Endothelial cell of umbilical vein (primary cell): ENCODE measurements at regions not wholly inside any gene's neighbourhood (a gene's known extent, or its start where the extent isn't known, plus 50 kb on each side); places are given as distances from the start of the nearest gene placed in this dataset.

ENCODE experiments used
- BruUV-seq: library from RNA; stranded (reverse); fragments of 400-500 nt; replicated peaks from 2 replicates; lab custom pipeline; 2021; lab: Mats Ljungman, UMichigan
- CTCF ChIA-PET: fragments of 300-600, 350-600 bp; sonication (Branson Sonifier 250); formaldehyde crosslinking; loops from one replicate; lab custom pipeline; 2021; ENCODE audit warnings: antibody characterized with exemption, inconsistent platforms; lab: Charles Lee
- POLR2A ChIA-PET: fragments of 300-600, 350-600 bp; sonication (Branson Sonifier 250); formaldehyde crosslinking; loops from one replicate; lab custom pipeline; 2021; ENCODE audit warnings: antibody characterized with exemption, inconsistent platforms; lab: Charles Lee
- DNase-seq: peaks from one replicate; pipeline ENCODE4 v3.0.0-alpha.2; 2011; ENCODE audit warnings: low read depth, low spot score
- FAIRE-seq: peaks from 2 replicates; lab custom pipeline; 2011; peaks lifted over from hg19 to GRCh38; lab: Jason Lieb, UNC
- H2AFZ ChIP-seq: 2 replicates; pipeline ENCODE4 v1.6.0; 2012; ENCODE audit warnings: low read depth, low read length, control low read depth, inconsistent platforms
- H3K27ac ChIP-seq: 2 replicates; pipeline ENCODE4 v1.5.1; 2011; ENCODE audit warnings: low read depth, mild to moderate bottlenecking, control low read depth, low read length, moderate library complexity; ENCODE audit not compliant: insufficient read depth
- H3K27me3 ChIP-seq, 2 experiments: 2 replicates each; pipeline versions ENCODE4 v1.6.0 to v1.6.1; 2011; ENCODE audit warnings: low read length in 2 of 2, mixed read lengths in 1 of 2; ENCODE audit not compliant: control insufficient read depth in 2 of 2, insufficient read depth in 2 of 2
- H3K36me3 ChIP-seq, 2 experiments: 2 replicates in 1 of 2; 3 replicates in 1 of 2; pipeline ENCODE4 v1.5.1; 2011; ENCODE audit warnings: low read length in 2 of 2, mild to moderate bottlenecking in 1 of 2, moderate library complexity in 1 of 2; ENCODE audit not compliant: control insufficient read depth in 2 of 2, insufficient read depth in 2 of 2; ENCODE audit errors: extremely low read depth in 1 of 2
- H3K4me1 ChIP-seq: 3 replicates; pipeline ENCODE4 v1.5.1; 2011; ENCODE audit warnings: mild to moderate bottlenecking, low read length; ENCODE audit not compliant: control insufficient read depth, insufficient read depth; ENCODE audit errors: extremely low read depth
- H3K4me2 ChIP-seq: 2 replicates; pipeline ENCODE4 v1.6.1; 2011; ENCODE audit warnings: low read length, control low read depth, mixed read lengths; ENCODE audit not compliant: insufficient read depth
- H3K4me3 ChIP-seq, 3 experiments: fragments of 200-600 bp in 1 of 3; sonication (generic), shearing (Covaris generic) in 1 of 3; replicated peaks in 1 of 3; 2 replicates each; pipeline ENCODE4 v1.5.1; 2011 to 2016; ENCODE audit warnings: control low read depth in 3 of 3, low read length in 3 of 3, mild to moderate bottlenecking in 2 of 3, inconsistent platforms in 1 of 3, low read depth in 1 of 3, moderate library complexity in 1 of 3; ENCODE audit not compliant: insufficient read depth in 1 of 3
- H3K79me2 ChIP-seq: 2 replicates; pipeline ENCODE4 v1.6.0; 2012; ENCODE audit warnings: low read length, inconsistent platforms; ENCODE audit not compliant: control insufficient read depth, insufficient read depth
- H3K9ac ChIP-seq: replicated peaks from 2 replicates; pipeline ENCODE3; 2011; ENCODE audit warnings: low read length, control low read depth; ENCODE audit not compliant: insufficient read depth; ENCODE audit errors: extremely low read depth
- H3K9me1 ChIP-seq: replicated peaks from 3 replicates; pipeline ENCODE4 v1.6.0; 2011; ENCODE audit warnings: mild to moderate bottlenecking, low read length; ENCODE audit not compliant: control insufficient read depth, insufficient read depth; ENCODE audit errors: extremely low read depth
- H3K9me3 ChIP-seq: replicated peaks from 2 replicates; pipeline ENCODE4 v1.5.1; 2012; ENCODE audit warnings: low read length, inconsistent platforms; ENCODE audit not compliant: control insufficient read depth, insufficient read depth
- H4K20me1 ChIP-seq: replicated peaks from 2 replicates; pipeline ENCODE3; 2011; ENCODE audit warnings: mild to moderate bottlenecking, low read length; ENCODE audit not compliant: control insufficient read depth, insufficient read depth; ENCODE audit errors: extremely low read depth
- EZH2 ChIP-seq: IDR thresholded peaks from 2 replicates; pipeline ENCODE4 v1.6.1; 2012; ENCODE audit warnings: borderline replicate concordance, low read depth, mild to moderate bottlenecking, moderate library complexity, low read length, inconsistent platforms; ENCODE audit not compliant: severe bottlenecking
- FOS ChIP-seq: IDR thresholded peaks from 2 replicates; pipeline ENCODE4 v1.6.1; 2011; ENCODE audit warnings: mild to moderate bottlenecking, low read length, moderate library complexity, borderline replicate concordance; ENCODE audit not compliant: insufficient read depth
- GATA2 ChIP-seq: IDR thresholded peaks from 2 replicates; pipeline ENCODE4 v1.7.0; 2011; ENCODE audit warnings: low read depth, mild to moderate bottlenecking, moderate library complexity, mixed read lengths, low read length; ENCODE audit not compliant: insufficient read length, insufficient read depth
- JUN ChIP-seq: IDR thresholded peaks from 2 replicates; pipeline ENCODE4 v1.6.1; 2011; ENCODE audit warnings: borderline replicate concordance, low read depth; ENCODE audit not compliant: insufficient read length, insufficient read depth
- MAX ChIP-seq: IDR thresholded peaks from 2 replicates; pipeline ENCODE4 v1.6.1; 2011; ENCODE audit not compliant: insufficient read depth, insufficient read length
- MYC ChIP-seq: IDR thresholded peaks from one replicate; pipeline ENCODE4 v1.6.1; 2011; ENCODE audit warnings: mild to moderate bottlenecking, low read depth, low read length
- POLR2A ChIP-seq: IDR thresholded peaks from 2 replicates; pipeline ENCODE4 v1.6.1; 2012; ENCODE audit warnings: low read depth, mild to moderate bottlenecking, control low read depth, low read length
- POLR2AphosphoS5 ChIP-seq: IDR thresholded peaks from 2 replicates; pipeline ENCODE4 v1.6.1; 2012; ENCODE audit warnings: low read depth, mild to moderate bottlenecking, control low read depth, low read length, moderate library complexity; ENCODE audit not compliant: insufficient read depth
- dilution Hi-C: fragments of 300-500 bp; cut with MboI; formaldehyde crosslinking; loops from one replicate; pipeline ENCODE4 v1.15.0; 2019; ENCODE audit warnings: low sequenced_read_pairs; ENCODE audit not compliant: extremely low pct_ligation_motif_present
- intact Hi-C: fragments of 100-400 bp; cut with micrococcal nuclease; formaldehyde crosslinking; loops from one replicate; pipeline ENCODE4 v1.10.0; 2022
- TF ChIP-seq, protein P1 (sequence below), 2 donors: IDR thresholded peaks; 1 replicate in 1 of 2; 2 replicates in 1 of 2; pipeline ENCODE4 v1.5.1; 2011; ENCODE audit warnings: low read length in 2 of 2, mild to moderate bottlenecking in 2 of 2, moderate library complexity in 2 of 2, control low read depth in 1 of 2, inconsistent platforms in 1 of 2, low read depth in 1 of 2; ENCODE audit not compliant: insufficient read depth in 1 of 2; ENCODE audit errors: extremely low read depth in 1 of 2

GRCh38 chr16:7912132-7912531 lies 579.5 kb downstream of the RBFOX1 start:
- H3K27ac ChIP-seq, result no peak overlapping the region
- TF ChIP-seq JUN (no peak), POLR2A (no peak), MYC (no peak), FOS (no peak), GATA2 (no peak), EZH2 (no peak), POLR2AphosphoS5 (no peak), MAX (no peak)
- TF ChIP-seq, protein P1, sequence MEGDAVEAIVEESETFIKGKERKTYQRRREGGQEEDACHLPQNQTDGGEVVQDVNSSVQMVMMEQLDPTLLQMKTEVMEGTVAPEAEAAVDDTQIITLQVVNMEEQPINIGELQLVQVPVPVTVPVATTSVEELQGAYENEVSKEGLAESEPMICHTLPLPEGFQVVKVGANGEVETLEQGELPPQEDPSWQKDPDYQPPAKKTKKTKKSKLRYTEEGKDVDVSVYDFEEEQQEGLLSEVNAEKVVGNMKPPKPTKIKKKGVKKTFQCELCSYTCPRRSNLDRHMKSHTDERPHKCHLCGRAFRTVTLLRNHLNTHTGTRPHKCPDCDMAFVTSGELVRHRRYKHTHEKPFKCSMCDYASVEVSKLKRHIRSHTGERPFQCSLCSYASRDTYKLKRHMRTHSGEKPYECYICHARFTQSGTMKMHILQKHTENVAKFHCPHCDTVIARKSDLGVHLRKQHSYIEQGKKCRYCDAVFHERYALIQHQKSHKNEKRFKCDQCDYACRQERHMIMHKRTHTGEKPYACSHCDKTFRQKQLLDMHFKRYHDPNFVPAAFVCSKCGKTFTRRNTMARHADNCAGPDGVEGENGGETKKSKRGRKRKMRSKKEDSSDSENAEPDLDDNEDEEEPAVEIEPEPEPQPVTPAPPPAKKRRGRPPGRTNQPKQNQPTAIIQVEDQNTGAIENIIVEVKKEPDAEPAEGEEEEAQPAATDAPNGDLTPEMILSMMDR (IDR thresholded peaks at IDR 0.05; ENCODE audit: extremely low read depth in 1 of 2, insufficient read depth in 1 of 2, low read depth in 1 of 2, low read length in 2 of 2), result no peak
- no peaks in the 10 kb centered on the region for H3K4me1 ChIP-seq
- H3K4me2 ChIP-seq, result no peak overlapping the region
- DNase-seq (no peak), FAIRE-seq (no peak)
- H4K20me1 ChIP-seq, result no peaks in the 10 kb centered on the region
- H2AFZ ChIP-seq, result no peak overlapping the region
- H3K9me1 ChIP-seq, result no peaks in the 10 kb centered on the region
- peaks cover 4% of the 10 kb centered on the region for H3K9me3 ChIP-seq
- ChIA-PET POLR2A (no interaction called here), CTCF (no interaction called here)
- H3K36me3 ChIP-seq, result no peaks in the 10 kb centered on the region
- dilution Hi-C loops, result no loop called here
- intact Hi-C loops, result no loop called here
- no peak overlapping the region for H3K9ac ChIP-seq
- H3K79me2 ChIP-seq, result no peaks in the 10 kb centered on the region
- BruUV-seq, result no TSS peak
- no peaks in the 10 kb centered on the region for H3K27me3 ChIP-seq
- H3K4me3 ChIP-seq, result no peak overlapping the region
